ENCODE measurements at regions not wholly inside any gene's neighbourhood (a gene's known extent, or its start where the extent isn't known, plus 50 kb on each side); places are given as distances from the start of the nearest gene placed in this dataset.

GRCh38 chr6:169093770-169094551 lies 159.7 kb downstream of the THBS2 start:
- TF ChIP-seq CTCF (IDR thresholded peaks at IDR 0.05) (no peak), POLR2A (IDR thresholded peaks at IDR 0.05) (no peak)

Measured in tibial nerve (tissue), 3 donors.